T-helper 2 cell (primary cell): ENCODE measurements at regions not wholly inside any gene's neighbourhood (a gene's known extent, or its start where the extent isn't known, plus 50 kb on each side); places are given as distances from the start of the nearest gene placed in this dataset.
"Not testable (repeated sequence)": the region's sequence is repeated elsewhere in the genome, so short reads cannot be mapped to it uniquely, and the experiment has no call there.

Experiments used
- DNase-seq, 5 experiments: peaks; one replicate each; pipeline versions ENCODE4 v3.0.0 to v3.0.0-alpha.2; 2012 to 2022

- no peak for DNase-seq
Observed at GRCh38 chr5:159504106-159504856, 174.0 kb upstream of the IL12B start.

DNA sequence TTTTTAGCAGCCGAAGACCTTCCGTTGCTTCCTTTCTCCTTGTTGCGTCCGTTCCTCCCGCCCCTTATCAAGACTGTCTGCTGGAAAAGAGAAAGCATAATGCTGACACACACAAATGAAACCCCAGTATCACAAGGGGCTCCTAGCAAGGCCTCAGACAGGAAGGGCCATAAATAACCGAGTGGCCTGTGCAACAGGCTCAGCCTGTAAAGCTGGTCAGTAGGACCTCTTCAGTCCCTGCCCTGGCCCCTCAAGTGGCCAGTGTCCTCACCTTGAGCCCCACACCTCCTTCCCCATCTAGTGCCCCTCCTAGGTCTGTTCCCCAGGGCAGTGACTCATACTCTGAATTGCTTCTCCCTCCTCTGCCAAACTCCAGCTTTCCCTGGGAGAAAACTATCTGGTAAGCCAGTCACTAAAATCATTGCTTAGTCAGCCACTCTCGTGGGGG, 174.6 kb upstream of the IL12B start:
- DNase-seq, result no peak

DNA sequence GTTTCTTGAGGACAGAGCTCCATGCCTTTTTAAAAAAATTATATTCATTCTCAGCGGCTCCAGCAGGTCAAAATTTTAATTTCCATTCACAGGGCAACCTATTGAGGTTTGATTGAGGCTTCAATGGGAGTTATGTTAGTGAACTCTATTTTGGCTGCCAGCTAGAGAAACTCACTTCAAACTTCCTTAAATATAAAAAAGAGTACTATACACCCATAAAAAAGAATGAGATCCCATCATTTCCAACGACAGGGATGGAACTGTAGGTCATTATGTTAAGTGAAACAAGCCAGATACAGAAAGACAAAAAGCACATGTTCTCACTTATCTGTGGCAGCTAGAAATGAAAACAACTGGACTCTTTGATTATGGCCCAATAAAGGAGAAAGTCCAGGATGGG, 176.8 kb upstream of the IL12B start:
- DNase-seq, result no peak

GRCh38 chr5:159507661-159508060, 177.4 kb upstream of the IL12B start:
- DNase-seq, result no peak

DNA sequence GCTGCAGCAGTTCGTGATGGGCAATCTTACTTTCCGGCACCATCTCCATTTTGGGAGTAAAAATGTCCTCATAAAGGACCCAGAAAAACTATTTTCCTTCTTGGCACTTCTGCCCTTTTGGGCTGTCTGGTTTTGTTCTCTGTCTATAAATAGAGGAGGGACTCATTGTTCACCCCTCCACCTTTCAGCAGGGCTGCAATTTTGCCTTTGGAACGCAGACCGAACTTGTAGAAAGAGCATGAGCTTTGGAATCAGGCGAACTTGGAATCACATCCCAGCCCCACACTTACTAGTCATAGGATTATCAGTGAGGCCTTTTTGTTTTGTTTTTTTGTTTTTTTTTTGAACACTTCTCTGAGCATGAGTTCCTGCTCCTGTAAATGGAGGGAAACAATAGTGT, 178.1 kb upstream of the IL12B start:
- DNase-seq, result no peak

DNA sequence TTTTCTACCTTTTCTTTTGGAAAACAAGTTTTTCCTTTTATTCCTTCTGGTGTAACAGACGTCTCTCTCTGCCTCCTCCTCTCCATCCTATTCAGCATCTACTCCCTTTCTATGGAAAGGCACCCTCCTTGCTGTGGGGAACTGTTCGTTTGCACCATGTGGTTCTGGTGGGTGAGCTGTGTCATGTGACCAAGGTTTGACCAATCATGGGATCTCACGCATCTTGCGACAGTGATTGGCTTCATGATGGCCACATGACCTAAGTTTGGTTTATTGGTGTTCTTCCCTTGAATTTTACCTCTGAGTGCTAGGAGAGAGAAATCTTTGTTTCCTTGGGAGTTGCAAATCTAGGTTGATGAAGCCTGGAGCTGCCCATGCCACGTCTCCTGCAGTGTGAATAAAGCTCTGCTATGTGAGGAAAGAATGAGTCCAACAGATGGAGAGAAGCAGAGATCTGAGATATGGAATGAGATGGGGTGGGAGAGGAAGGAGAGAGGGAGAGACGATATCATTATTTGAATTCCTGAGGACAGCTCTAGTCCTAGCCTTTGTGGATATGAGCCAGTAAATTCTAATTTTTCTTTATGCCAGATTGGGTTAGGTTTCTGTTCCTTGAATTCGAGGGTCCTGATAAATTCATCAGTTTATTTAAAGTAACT, 178.8 kb upstream of the IL12B start:
- no peak for DNase-seq

- no peak for DNase-seq
Observed at GRCh38 chr5:159510282-159510681, 180.0 kb upstream of the IL12B start.

DNA sequence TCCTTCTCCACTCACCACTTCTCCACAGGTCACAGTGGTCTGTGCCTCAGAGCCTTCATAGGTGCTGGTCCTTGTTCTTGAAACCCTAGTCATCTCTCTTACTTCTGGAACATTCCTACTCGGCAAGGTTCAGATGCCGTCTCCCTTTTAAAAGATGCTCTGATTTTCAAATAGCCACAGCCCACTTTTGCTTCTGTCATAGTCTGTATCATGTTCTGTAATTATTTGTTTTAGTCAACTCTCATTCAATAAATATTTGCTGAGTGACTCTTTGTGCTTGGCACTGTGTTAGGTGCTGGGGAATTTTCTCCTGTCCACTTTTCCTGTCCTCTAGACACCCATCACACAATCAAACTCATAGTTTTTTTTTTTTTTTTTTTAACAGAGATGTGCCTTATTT, 181.3 kb upstream of the IL12B start:
- no peak for DNase-seq

- DNase-seq, result no peak
Observed at GRCh38 chr5:159512064-159512463, 181.8 kb upstream of the IL12B start.

DNA sequence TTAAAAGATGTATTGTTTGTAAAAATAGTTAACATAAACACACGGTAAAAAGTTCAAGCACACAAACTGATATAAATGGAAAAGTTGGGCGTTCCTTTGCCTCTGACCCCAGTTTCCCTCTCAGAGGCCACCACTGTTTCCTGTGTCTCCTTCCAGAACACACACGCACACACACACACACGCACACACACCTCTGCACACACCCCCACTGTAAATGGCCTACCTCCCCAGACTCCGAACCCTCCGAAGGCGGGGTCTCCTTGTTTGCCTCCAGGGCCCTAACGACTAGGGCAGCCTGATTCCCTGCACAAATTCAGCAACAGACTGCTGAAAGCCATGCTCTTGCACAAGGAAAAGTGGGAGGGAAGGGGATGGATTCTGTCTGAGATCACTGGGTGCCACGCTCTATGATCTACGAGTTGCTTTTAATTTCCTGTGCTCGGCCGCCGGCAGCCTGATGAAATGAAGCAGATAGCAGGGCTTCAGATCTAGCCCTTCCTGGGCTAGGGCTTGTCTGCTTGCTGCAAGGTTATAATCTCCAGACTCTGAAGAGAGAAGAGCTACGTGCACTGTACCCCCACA, 184.0 kb upstream of the IL12B start:
- no peak for DNase-seq

GRCh38 chr5:159515197-159515596, 184.9 kb upstream of the IL12B start:
- DNase-seq, result no peak

- peak; percentile 17 to 70 (median 44) for DNase-seq
Observed at GRCh38 chr5:159515909-159516415, 185.7 kb upstream of the IL12B start.

GRCh38 chr5:159518371-159518770, 188.1 kb upstream of the IL12B start:
- DNase-seq, result no peak

- no peak for DNase-seq
Observed at GRCh38 chr5:159519365-159519764, 189.1 kb upstream of the IL12B start.

DNA sequence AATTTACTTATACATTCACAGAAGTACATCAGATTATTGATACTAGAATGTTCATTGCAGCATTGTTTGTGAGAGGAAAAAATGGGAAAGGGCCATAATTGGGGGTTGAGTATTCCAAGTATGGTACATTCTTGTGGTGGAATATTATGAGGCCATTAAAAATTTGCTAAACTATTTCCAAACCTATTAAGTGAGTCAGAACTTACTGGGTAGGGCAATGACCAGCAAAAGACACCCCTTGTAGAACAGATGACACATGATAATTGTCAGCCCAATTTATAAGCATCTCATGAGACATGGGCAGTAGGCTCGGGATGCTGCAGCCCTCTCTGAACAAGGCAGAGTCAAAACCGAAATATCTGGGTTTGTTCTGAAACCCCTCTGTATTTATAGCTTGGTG, 192.6 kb upstream of the IL12B start:
- no peak for DNase-seq

DNA sequence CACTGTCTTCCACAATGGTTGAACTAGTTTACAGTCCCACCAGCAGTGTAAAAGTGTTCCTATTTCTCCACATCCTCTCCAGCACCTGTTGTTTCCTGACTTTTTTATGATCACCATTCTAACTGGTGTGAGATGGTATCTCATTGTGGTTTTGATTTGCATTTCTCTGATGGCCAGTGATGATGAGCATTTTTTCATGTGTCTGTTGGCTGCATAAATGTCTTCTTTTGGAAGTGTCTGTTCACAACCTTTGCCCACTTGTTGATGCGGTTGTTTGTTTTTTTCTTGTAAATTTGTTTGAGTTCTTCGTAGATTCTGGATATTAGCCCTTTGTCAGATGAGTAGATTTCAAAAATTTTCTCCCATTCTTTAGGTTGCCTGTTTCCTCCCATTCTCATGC, 194.0 kb upstream of the IL12B start:
- not testable (repeated sequence) for DNase-seq

- DNase-seq, result no peak
Observed at GRCh38 chr5:159525117-159525516, 194.8 kb upstream of the IL12B start.

GRCh38 chr5:159527546-159528254, 197.4 kb upstream of the IL12B start:
- no peak for DNase-seq

DNA sequence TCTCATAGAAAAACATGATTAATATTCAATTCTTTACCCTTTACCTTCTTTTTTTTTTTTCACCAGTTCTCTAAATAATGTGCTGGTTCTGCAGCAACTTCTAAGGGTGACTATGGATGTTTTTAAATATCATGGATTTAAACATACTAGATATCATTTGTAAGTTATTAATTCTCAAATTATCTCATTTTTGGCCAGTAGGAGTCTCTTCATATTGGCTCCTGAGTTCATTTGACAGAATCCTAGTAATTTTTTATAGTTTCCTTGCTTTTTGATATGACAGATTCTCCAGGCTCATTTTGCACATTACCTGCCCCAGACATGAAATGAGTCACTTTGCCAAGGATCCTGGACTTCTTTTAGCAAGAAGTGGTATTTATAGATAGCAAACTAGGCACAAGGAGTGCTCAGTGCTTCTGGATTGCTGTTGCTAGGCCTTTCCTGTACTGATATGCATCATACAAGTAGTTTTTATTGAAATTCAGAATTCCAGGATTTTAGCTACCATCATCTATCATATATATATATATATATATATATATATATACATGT, 201.3 kb upstream of the IL12B start:
- no peak for DNase-seq

DNA sequence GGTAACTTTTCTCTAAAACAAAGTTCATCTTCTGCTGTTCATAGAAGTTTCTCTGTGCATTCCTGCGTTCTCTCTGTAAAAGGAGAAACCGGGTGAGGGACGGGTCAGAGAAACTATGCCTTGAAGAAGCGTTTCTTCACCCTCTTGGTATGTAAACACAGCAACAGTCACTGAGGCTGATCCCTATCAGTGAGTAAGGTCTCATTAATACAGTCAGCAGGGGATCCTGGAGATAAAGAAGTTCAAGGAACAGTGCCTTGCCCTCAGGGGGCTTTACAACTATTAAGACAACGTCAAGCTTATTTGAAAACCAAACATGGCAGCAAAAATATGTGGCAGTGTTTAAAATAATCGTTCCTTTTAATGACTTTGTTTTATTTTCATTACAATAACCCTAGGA, 202.9 kb upstream of the IL12B start:
- DNase-seq, result no peak

GRCh38 chr5:159536166-159536565, 205.9 kb upstream of the IL12B start:
- no peak for DNase-seq

DNA sequence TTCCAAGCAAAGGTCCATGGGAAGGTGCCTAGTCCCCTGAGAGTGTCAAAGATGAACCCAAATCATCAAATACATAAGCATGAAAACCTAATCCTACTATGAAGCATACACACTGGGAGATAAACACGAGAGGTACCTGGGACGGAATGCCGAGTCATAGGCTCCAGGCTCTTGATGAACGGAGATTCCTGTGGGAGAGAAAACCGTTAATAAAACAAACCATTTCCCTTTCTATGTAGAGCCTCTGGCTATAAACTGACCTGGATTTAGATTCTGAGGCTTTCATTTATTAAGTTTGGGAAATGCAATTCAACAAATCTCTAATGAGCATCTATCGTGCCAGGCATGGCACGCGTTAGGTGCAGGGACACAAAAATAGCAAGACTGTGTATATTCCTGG, 206.4 kb upstream of the IL12B start:
- DNase-seq, result no peak

- DNase-seq, result no peak
Observed at GRCh38 chr5:159539678-159540077, 209.4 kb upstream of the IL12B start.
